ENCODE measurements at regions not wholly inside any gene's neighbourhood (a gene's known extent, or its start where the extent isn't known, plus 50 kb on each side); places are given as distances from the start of the nearest gene placed in this dataset.

- no peak for TF ChIP-seq POLR2AphosphoS5 (IDR thresholded peaks at IDR 0.05; ENCODE audit: low read depth, low read length)
- TF ChIP-seq SPI1 (IDR thresholded peaks at IDR 0.05; ENCODE audit: low read depth, low read length) = no peak
- no peak for TF ChIP-seq POLR2A (IDR thresholded peaks at IDR 0.05; ENCODE audit: low read depth, low read length)
- TF ChIP-seq POU2F2 (IDR thresholded peaks at IDR 0.05; ENCODE audit: low read depth, low read length) = no peak
Measured at GRCh38 chr2:120876526-120877280, 141.0 kb downstream of the GLI2 start.
